ENCODE measurements at regions not wholly inside any gene's neighbourhood (a gene's known extent, or its start where the extent isn't known, plus 50 kb on each side); places are given as distances from the start of the nearest gene placed in this dataset.

GRCh38 chr15:26442680-26443079 is 330.2 kb downstream of the GABRB3 start:
- H3K27me3 Mint-ChIP-seq, result no peaks in the 10 kb centered on the region
- H3K36me3 Mint-ChIP-seq (ENCODE audit: low read depth), result no peaks in the 10 kb centered on the region
- intact Hi-C loops (cut with micrococcal nuclease), result no loop called here
- ATAC-seq, result no peak
- no peak overlapping the region for H3K27ac Mint-ChIP-seq
- H3K9me3 Mint-ChIP-seq, result peaks cover 5% of the 10 kb centered on the region
- H3K4me3 Mint-ChIP-seq, result no peak overlapping the region
- no peak for TF ChIP-seq CTCF (IDR thresholded peaks at IDR 0.05)
- POLR2A ChIA-PET, result no interaction called here
- DNase-seq, result no peak
- CTCF ChIA-PET, result no interaction called here
- H3K4me1 Mint-ChIP-seq (ENCODE audit: low read depth), result no peaks in the 10 kb centered on the region

DNA sequence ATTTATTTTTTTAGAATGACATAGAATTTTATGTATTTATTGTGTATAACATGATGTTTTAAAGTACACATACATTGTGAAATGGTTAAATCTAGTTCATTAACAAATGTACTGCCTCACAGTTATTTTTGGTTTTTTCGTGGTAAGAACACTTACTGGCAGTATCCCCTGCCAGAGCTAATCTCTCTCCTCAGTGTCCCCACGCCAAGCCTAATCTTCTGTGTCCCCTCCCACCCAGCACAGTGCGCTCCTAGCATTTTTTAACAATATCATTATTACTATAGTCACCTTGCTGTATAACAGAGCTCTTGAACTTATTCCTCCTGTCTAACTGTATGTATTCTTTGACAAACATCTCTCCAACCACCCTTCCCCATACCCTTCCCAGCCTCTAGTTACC is 333.2 kb downstream of the GABRB3 start:
- no peaks in the 10 kb centered on the region for H3K27me3 Mint-ChIP-seq
- no peak for ATAC-seq
- H3K4me3 Mint-ChIP-seq, result no peak overlapping the region
- intact Hi-C loops (cut with micrococcal nuclease), result no loop called here
- DNase-seq, result no peak
- no peak overlapping the region for H3K27ac Mint-ChIP-seq
- H3K4me1 Mint-ChIP-seq (ENCODE audit: low read depth), result no peaks in the 10 kb centered on the region
- TF ChIP-seq CTCF (IDR thresholded peaks at IDR 0.05), result no peak
- ChIA-PET CTCF (no interaction called here), POLR2A (no interaction called here)
- no peaks in the 10 kb centered on the region for H3K36me3 Mint-ChIP-seq (ENCODE audit: low read depth)
- H3K9me3 Mint-ChIP-seq, result peaks cover 9% of the 10 kb centered on the region

GRCh38 chr15:26438718-26439117 is 334.1 kb downstream of the GABRB3 start:
- no peaks in the 10 kb centered on the region for H3K27me3 Mint-ChIP-seq
- H3K4me1 Mint-ChIP-seq (ENCODE audit: low read depth), result no peaks in the 10 kb centered on the region
- ChIA-PET POLR2A (no interaction called here), CTCF (no interaction called here)
- ATAC-seq, result no peak
- no peak for TF ChIP-seq CTCF (IDR thresholded peaks at IDR 0.05)
- H3K4me3 Mint-ChIP-seq, result no peak overlapping the region
- no peak for DNase-seq
- H3K9me3 Mint-ChIP-seq, result peaks cover 9% of the 10 kb centered on the region
- intact Hi-C loops (cut with micrococcal nuclease), result no loop called here
- H3K36me3 Mint-ChIP-seq (ENCODE audit: low read depth), result no peaks in the 10 kb centered on the region
- H3K27ac Mint-ChIP-seq, result no peak overlapping the region

GRCh38 chr15:26438316-26438715 is 334.6 kb downstream of the GABRB3 start:
- DNase-seq (no peak), ATAC-seq (no peak)
- no peaks in the 10 kb centered on the region for H3K27me3 Mint-ChIP-seq
- CTCF ChIA-PET, result no interaction called here
- no peak overlapping the region for H3K27ac Mint-ChIP-seq
- TF ChIP-seq CTCF (IDR thresholded peaks at IDR 0.05), result no peak
- intact Hi-C loops (cut with micrococcal nuclease), result no loop called here
- H3K4me3 Mint-ChIP-seq, result no peak overlapping the region
- no peaks in the 10 kb centered on the region for H3K4me1 Mint-ChIP-seq (ENCODE audit: low read depth)
- peaks cover 9% of the 10 kb centered on the region for H3K9me3 Mint-ChIP-seq
- H3K36me3 Mint-ChIP-seq (ENCODE audit: low read depth), result no peaks in the 10 kb centered on the region
- POLR2A ChIA-PET, result no interaction called here

DNA sequence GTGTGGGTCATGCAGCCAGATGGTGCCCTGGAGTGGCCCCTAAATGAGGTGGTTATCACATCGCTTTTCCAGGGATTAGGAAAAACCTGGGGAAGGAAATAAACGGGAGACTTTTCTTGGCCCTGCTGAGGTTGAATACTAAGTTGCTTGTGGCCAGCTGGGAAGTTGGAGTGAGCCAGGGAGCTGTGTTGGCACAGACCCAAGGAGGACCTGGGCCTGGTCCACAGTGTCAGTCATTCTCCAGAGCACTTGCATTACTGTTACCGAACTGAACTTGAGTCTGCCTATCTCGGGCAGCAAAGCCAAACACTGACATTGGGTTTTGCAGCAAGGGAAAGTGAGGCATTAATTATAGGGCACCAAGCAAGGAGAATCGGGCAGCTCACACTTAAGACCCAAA is 339.0 kb downstream of the GABRB3 start:
- no peak for TF ChIP-seq CTCF (IDR thresholded peaks at IDR 0.05)
- intact Hi-C loops (cut with micrococcal nuclease), result no loop called here
- no peak overlapping the region for H3K27ac Mint-ChIP-seq
- POLR2A ChIA-PET, result no interaction called here
- CTCF ChIA-PET, result no interaction called here
- ATAC-seq, result no peak
- H3K4me1 Mint-ChIP-seq (ENCODE audit: low read depth), result no peaks in the 10 kb centered on the region
- H3K36me3 Mint-ChIP-seq (ENCODE audit: low read depth), result no peaks in the 10 kb centered on the region
- no peak for DNase-seq
- H3K9me3 Mint-ChIP-seq, result peaks cover 7% of the 10 kb centered on the region
- no peak overlapping the region for H3K4me3 Mint-ChIP-seq
- H3K27me3 Mint-ChIP-seq, result no peaks in the 10 kb centered on the region
